HEK293 (cell line): ENCODE measurements at regions not wholly inside any gene's neighbourhood (a gene's known extent, or its start where the extent isn't known, plus 50 kb on each side); places are given as distances from the start of the nearest gene placed in this dataset.

Source experiments
- BCL11A ChIP-seq: fragments of 450-650 bp; formaldehyde crosslinking; IDR thresholded peaks from 2 replicates; pipeline ENCODE4 v1.5.1; 2016; ENCODE audit warnings: low read depth, missing biosample characterization, missing genetic modification characterization
- GFI1B ChIP-seq: fragments of 450-650 bp; formaldehyde crosslinking; IDR thresholded peaks from 2 replicates; pipeline ENCODE4 v1.5.1; 2016; ENCODE audit warnings: missing biosample characterization, missing genetic modification characterization
- HOXD13 ChIP-seq: sonication (generic); formaldehyde crosslinking; IDR thresholded peaks from 2 replicates; pipeline ENCODE4 v1.8.0; 2022; ENCODE audit warnings: missing genetic modification reagents, borderline replicate concordance
- MZF1 ChIP-seq: fragments of 450-650 bp; formaldehyde crosslinking; IDR thresholded peaks from 2 replicates; pipeline ENCODE4 v1.5.1; 2017; ENCODE audit warnings: missing biosample characterization, missing genetic modification characterization, borderline replicate concordance
- OSR2 ChIP-seq: fragments of 450-650 bp; formaldehyde crosslinking; IDR thresholded peaks from 2 replicates; pipeline ENCODE4 v1.5.1; 2016; ENCODE audit warnings: missing biosample characterization, missing genetic modification characterization
- PRDM1 ChIP-seq: fragments of 450-650 bp; formaldehyde crosslinking; IDR thresholded peaks from 2 replicates; pipeline ENCODE4; 2016; ENCODE audit warnings: missing biosample characterization, missing genetic modification characterization
- SP3 ChIP-seq: fragments of 450-650 bp; formaldehyde crosslinking; IDR thresholded peaks from 2 replicates; pipeline ENCODE4 v1.5.1; 2016; ENCODE audit warnings: missing biosample characterization, missing genetic modification characterization
- WT1 ChIP-seq: fragments of 450-650 bp; formaldehyde crosslinking; IDR thresholded peaks from 2 replicates; pipeline ENCODE4 v1.5.1; 2016; ENCODE audit warnings: missing biosample characterization, missing genetic modification characterization
- ZBTB1 ChIP-seq: fragments of 450-650 bp; formaldehyde crosslinking; IDR thresholded peaks from 2 replicates; pipeline ENCODE4 v1.5.1; 2016; ENCODE audit warnings: missing biosample characterization, missing genetic modification characterization
- ZBTB20 ChIP-seq: fragments of 450-650 bp; formaldehyde crosslinking; IDR thresholded peaks from 2 replicates; pipeline ENCODE4 v1.5.1; 2016; ENCODE audit warnings: missing biosample characterization, missing genetic modification characterization
- ZNF121 ChIP-seq: fragments of 450-650 bp; formaldehyde crosslinking; IDR thresholded peaks from 2 replicates; pipeline ENCODE4 v1.5.1; 2016; ENCODE audit warnings: missing biosample characterization, missing genetic modification characterization
- ZNF146 ChIP-seq: fragments of 450-650 bp; formaldehyde crosslinking; IDR thresholded peaks from 2 replicates; pipeline ENCODE4 v1.5.1; 2016; ENCODE audit warnings: missing biosample characterization, missing genetic modification characterization
- ZNF16 ChIP-seq: fragments of 450-650 bp; formaldehyde crosslinking; IDR thresholded peaks from 2 replicates; pipeline ENCODE4 v1.5.1; 2016; ENCODE audit warnings: low read depth, missing biosample characterization, missing genetic modification characterization
- ZNF292 ChIP-seq: fragments of 450-650 bp; formaldehyde crosslinking; IDR thresholded peaks from 2 replicates; pipeline ENCODE4 v1.5.1; 2016; ENCODE audit warnings: low read depth, missing biosample characterization, missing genetic modification characterization, borderline replicate concordance
- ZNF350 ChIP-seq: fragments of 450-650 bp; formaldehyde crosslinking; IDR thresholded peaks from 2 replicates; pipeline ENCODE4 v1.5.0; 2017; ENCODE audit warnings: missing biosample characterization, mild to moderate bottlenecking, missing genetic modification characterization
- ZNF404 ChIP-seq: fragments of 450-650 bp; formaldehyde crosslinking; IDR thresholded peaks from 2 replicates; pipeline ENCODE4 v1.5.1; 2017; ENCODE audit warnings: missing biosample characterization, missing genetic modification characterization
- ZNF558 ChIP-seq: fragments of 450-650 bp; formaldehyde crosslinking; IDR thresholded peaks from 2 replicates; pipeline ENCODE4 v1.5.1; 2016; ENCODE audit warnings: missing biosample characterization, missing genetic modification characterization
- ZNF585B ChIP-seq: fragments of 450-650 bp; formaldehyde crosslinking; IDR thresholded peaks from 2 replicates; pipeline ENCODE4 v1.5.1; 2016; ENCODE audit warnings: missing biosample characterization, missing genetic modification characterization
- ZNF624 ChIP-seq: fragments of 450-650 bp; formaldehyde crosslinking; IDR thresholded peaks from 2 replicates; pipeline ENCODE4 v1.5.1; 2017; ENCODE audit warnings: missing biosample characterization, missing genetic modification characterization
- TF ChIP-seq, protein P1 (sequence below): fragments of 450-650 bp; formaldehyde crosslinking; IDR thresholded peaks from 2 replicates; pipeline ENCODE4 v1.5.1; 2016; ENCODE audit warnings: missing biosample characterization, missing genetic modification characterization
- TF ChIP-seq, protein P2 (sequence below): fragments of 450-650 bp; formaldehyde crosslinking; IDR thresholded peaks from 2 replicates; pipeline ENCODE4 v1.5.1; 2016; ENCODE audit warnings: missing biosample characterization, missing genetic modification characterization
- TF ChIP-seq, protein P3 (sequence below): fragments of 450-650 bp; formaldehyde crosslinking; IDR thresholded peaks from 2 replicates; pipeline ENCODE4 v1.5.1; 2017; ENCODE audit warnings: missing biosample characterization, missing genetic modification characterization
- TF ChIP-seq, protein P4 (sequence below): IDR thresholded peaks from 2 replicates; pipeline ENCODE4 v1.6.1; 2011; ENCODE audit warnings: mild to moderate bottlenecking, low read depth, low read length, borderline replicate concordance
- TF ChIP-seq, protein P5 (sequence below): fragments of 450-650 bp; formaldehyde crosslinking; IDR thresholded peaks from 2 replicates; pipeline ENCODE4 v1.5.1; 2016; ENCODE audit warnings: missing biosample characterization, missing genetic modification characterization
- TF ChIP-seq, protein P6 (sequence below): fragments of 450-650 bp; formaldehyde crosslinking; IDR thresholded peaks from 2 replicates; pipeline ENCODE4; 2016; ENCODE audit warnings: missing biosample characterization, missing genetic modification characterization
- TF ChIP-seq, protein P7 (sequence below): fragments of 450-650 bp; formaldehyde crosslinking; IDR thresholded peaks from 2 replicates; pipeline ENCODE4 v1.5.1; 2016; ENCODE audit warnings: missing biosample characterization, missing genetic modification characterization

DNA sequence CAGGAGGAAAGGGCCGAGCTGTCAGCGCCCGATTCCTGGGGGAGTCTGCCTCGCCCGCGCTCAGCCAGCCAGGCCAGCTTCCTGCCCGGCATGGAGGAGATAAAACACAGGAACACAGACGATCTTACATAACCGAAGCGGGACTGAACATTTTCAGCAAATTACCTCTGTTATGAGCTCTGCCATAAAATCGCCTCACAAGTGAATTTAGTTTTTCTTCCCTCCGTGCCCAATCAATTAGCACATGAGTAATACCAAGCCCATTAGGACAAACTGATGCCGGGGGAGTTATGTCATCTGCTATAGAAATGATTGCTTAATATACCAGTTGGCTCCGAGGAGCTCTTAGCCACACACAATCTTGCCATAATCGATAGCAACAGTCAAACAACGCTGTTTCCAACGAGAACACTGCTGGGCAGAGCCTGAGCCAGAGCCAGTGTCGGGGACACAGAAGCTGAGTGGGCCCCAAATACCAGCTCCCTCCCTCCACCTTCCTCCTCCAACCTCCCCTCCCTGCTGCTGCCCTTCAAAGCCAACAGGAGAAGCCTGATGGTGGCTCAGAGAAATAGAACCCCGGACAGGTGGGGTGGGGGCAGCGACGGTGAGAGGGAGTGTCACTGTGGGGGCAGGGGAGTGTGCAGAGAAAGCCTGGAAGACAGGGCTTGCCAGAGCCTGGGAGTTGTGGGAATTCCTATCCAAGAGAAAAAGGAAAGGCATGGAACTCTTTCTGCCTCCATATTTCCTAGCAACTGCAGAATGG lies 279.4 kb upstream of the TLE3 start (continued):
- TF ChIP-seq, protein P1, sequence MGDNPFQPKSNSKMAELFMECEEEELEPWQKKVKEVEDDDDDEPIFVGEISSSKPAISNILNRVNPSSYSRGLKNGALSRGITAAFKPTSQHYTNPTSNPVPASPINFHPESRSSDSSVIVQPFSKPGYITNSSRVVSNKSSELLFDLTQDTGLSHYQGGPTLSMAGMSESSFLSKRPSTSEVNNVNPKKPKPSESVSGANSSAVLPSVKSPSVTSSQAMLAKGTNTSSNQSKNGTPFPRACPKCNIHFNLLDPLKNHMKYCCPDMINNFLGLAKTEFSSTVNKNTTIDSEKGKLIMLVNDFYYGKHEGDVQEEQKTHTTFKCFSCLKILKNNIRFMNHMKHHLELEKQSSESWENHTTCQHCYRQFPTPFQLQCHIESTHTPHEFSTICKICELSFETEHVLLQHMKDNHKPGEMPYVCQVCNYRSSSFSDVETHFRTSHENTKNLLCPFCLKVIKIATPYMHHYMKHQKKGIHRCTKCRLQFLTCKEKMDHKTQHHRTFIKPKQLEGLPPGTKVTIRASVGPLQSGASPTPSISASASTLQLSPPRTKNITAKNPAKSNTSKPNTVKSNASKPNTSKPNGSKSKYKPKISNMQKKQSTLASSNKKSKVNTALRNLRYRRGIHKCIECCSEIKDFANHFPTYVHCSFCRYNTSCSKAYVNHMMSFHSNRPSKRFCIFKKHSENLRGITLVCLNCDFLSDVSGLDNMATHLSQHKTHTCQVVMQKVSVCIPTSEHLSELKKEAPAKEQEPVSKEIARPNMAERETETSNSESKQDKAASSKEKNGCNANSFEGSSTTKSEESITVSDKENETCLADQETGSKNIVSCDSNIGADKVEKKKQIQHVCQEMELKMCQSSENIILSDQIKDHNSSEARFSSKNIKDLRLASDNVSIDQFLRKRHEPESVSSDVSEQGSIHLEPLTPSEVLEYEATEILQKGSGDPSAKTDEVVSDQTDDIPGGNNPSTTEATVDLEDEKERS (tag by site-specific recombination), result no peak
- TF ChIP-seq ZNF404 (tag by site-specific recombination) (no peak), WT1 (tag by site-specific recombination) (no peak; the same call in 1 of the 2 replicates), OSR2 (tag by site-specific recombination) (peak; percentile 47; the same call in 1 of the 2 replicates), ZNF624 (tag by site-specific recombination) (no peak), ZBTB20 (tag by site-specific recombination) (0 out of 2 replicates have a peak, but pooled peaks have one; percentile 42), GFI1B (no peak), BCL11A (no peak), ZNF350 (tag by site-specific recombination) (no peak), ZBTB1 (tag by site-specific recombination) (no peak), MZF1 (tag by site-specific recombination) (no peak), PRDM1 (tag by site-specific recombination) (peak; percentile 31; the same call in 1 of the 2 replicates), HOXD13 (no peak), ZNF146 (tag by site-specific recombination) (no peak), ZNF585B (tag by site-specific recombination) (no peak), SP3 (tag by site-specific recombination) (no peak), ZNF292 (tag by site-specific recombination) (no peak), ZNF16 (tag by site-specific recombination) (no peak), ZNF121 (tag by site-specific recombination) (no peak), ZNF558 (peak; percentile 21; the same call in 1 of the 2 replicates)
- TF ChIP-seq, protein P2, sequence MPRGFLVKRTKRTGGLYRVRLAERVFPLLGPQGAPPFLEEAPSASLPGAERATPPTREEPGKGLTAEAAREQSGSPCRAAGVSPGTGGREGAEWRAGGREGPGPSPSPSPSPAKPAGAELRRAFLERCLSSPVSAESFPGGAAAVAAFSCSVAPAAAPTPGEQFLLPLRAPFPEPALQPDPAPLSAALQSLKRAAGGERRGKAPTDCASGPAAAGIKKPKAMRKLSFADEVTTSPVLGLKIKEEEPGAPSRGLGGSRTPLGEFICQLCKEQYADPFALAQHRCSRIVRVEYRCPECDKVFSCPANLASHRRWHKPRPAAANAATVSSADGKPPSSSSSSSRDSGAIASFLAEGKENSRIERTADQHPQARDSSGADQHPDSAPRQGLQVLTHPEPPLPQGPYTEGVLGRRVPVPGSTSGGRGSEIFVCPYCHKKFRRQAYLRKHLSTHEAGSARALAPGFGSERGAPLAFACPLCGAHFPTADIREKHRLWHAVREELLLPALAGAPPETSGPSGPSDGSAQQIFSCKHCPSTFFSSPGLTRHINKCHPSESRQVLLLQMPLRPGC (tag by site-specific recombination), result peak; percentile 78
- TF ChIP-seq, protein P3, sequence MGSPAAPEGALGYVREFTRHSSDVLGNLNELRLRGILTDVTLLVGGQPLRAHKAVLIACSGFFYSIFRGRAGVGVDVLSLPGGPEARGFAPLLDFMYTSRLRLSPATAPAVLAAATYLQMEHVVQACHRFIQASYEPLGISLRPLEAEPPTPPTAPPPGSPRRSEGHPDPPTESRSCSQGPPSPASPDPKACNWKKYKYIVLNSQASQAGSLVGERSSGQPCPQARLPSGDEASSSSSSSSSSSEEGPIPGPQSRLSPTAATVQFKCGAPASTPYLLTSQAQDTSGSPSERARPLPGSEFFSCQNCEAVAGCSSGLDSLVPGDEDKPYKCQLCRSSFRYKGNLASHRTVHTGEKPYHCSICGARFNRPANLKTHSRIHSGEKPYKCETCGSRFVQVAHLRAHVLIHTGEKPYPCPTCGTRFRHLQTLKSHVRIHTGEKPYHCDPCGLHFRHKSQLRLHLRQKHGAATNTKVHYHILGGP (tag by site-specific recombination), result no peak
- TF ChIP-seq, protein P4, sequence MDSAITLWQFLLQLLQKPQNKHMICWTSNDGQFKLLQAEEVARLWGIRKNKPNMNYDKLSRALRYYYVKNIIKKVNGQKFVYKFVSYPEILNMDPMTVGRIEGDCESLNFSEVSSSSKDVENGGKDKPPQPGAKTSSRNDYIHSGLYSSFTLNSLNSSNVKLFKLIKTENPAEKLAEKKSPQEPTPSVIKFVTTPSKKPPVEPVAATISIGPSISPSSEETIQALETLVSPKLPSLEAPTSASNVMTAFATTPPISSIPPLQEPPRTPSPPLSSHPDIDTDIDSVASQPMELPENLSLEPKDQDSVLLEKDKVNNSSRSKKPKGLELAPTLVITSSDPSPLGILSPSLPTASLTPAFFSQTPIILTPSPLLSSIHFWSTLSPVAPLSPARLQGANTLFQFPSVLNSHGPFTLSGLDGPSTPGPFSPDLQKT, result no peak
- TF ChIP-seq, protein P5, sequence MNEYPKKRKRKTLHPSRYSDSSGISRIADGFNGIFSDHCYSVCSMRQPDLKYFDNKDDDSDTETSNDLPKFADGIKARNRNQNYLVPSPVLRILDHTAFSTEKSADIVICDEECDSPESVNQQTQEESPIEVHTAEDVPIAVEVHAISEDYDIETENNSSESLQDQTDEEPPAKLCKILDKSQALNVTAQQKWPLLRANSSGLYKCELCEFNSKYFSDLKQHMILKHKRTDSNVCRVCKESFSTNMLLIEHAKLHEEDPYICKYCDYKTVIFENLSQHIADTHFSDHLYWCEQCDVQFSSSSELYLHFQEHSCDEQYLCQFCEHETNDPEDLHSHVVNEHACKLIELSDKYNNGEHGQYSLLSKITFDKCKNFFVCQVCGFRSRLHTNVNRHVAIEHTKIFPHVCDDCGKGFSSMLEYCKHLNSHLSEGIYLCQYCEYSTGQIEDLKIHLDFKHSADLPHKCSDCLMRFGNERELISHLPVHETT, result no peak; the same call in 1 of the 2 replicates
- TF ChIP-seq, protein P6, sequence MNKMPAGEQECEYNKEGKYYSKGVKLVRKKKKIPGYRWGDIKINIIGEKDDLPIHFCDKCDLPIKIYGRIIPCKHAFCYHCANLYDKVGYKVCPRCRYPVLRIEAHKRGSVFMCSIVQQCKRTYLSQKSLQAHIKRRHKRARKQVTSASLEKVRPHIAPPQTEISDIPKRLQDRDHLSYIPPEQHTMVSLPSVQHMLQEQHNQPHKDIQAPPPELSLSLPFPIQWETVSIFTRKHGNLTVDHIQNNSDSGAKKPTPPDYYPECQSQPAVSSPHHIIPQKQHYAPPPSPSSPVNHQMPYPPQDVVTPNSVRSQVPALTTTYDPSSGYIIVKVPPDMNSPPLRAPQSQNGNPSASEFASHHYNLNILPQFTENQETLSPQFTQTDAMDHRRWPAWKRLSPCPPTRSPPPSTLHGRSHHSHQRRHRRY (tag by site-specific recombination), result no peak
- TF ChIP-seq, protein P7, sequence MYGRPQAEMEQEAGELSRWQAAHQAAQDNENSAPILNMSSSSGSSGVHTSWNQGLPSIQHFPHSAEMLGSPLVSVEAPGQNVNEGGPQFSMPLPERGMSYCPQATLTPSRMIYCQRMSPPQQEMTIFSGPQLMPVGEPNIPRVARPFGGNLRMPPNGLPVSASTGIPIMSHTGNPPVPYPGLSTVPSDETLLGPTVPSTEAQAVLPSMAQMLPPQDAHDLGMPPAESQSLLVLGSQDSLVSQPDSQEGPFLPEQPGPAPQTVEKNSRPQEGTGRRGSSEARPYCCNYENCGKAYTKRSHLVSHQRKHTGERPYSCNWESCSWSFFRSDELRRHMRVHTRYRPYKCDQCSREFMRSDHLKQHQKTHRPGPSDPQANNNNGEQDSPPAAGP (tag by site-specific recombination), result peak; percentile 85
- TF ChIP-seq, all 188 proteins: peak for 35
